Heart left ventricle (tissue), 16 donors: ENCODE measurements at regions not wholly inside any gene's neighbourhood (a gene's known extent, or its start where the extent isn't known, plus 50 kb on each side); places are given as distances from the start of the nearest gene placed in this dataset.

ENCODE experiments used
- ATAC-seq, 4 donors: fragments of 200-7000 bp; cut with Tn5 transposase; one replicate each; pipeline ENCODE4 v1.9.1; 2020 to 2022; ENCODE audit warnings: moderate library complexity in 4 of 4, mild to moderate bottlenecking in 3 of 4, moderate number of reproducible peaks in 1 of 4
- DNase-seq, 5 donors: peaks; one replicate each; pipeline ENCODE4 v3.0.0-alpha.2; 2020
- H3K27ac ChIP-seq, 12 donors: fragments of 200-600 bp; sonication (generic) in 4 of 12; one replicate each; pipeline versions ENCODE4 v1.5.0 to v1.8.0; 2016 to 2022; ENCODE audit warnings: mild to moderate bottlenecking in 2 of 12
- H3K27me3 ChIP-seq, 9 donors: fragments of 200-600 bp; sonication (generic) in 2 of 9; one replicate each; pipeline versions ENCODE4 v1.5.1 to v1.8.0; 2016 to 2022; ENCODE audit warnings: mild to moderate bottlenecking in 3 of 9
- H3K36me3 ChIP-seq, 9 donors: fragments of 200-600 bp; sonication (generic) in 2 of 9; one replicate each; pipeline versions ENCODE4 v1.5.0 to v1.8.0; 2018 to 2022; ENCODE audit warnings: mild to moderate bottlenecking in 2 of 9
- H3K4me1 ChIP-seq, 12 donors: fragments of 200-600 bp; sonication (generic) in 4 of 12; one replicate each; pipeline versions ENCODE4 v1.5.0 to v1.8.0; 2016 to 2022; ENCODE audit warnings: mild to moderate bottlenecking in 3 of 12
- H3K4me3 ChIP-seq, 12 donors: fragments of 200-600 bp; sonication (generic) in 4 of 12; one replicate each; pipeline versions ENCODE4 v1.5.0 to v1.8.0; 2017 to 2022; ENCODE audit warnings: mild to moderate bottlenecking in 9 of 12, moderate library complexity in 4 of 12
- H3K9me3 ChIP-seq, 12 donors: fragments of 200-600 bp; sonication (generic) in 4 of 12; one replicate each; pipeline versions ENCODE4 v1.5.0 to v1.8.0; 2016 to 2022; ENCODE audit warnings: mild to moderate bottlenecking in 1 of 12
- POLR2A ChIP-seq, 2 donors: fragments of 450-650 bp; IDR thresholded peaks; one replicate each; pipeline ENCODE4 v1.6.1; 2017; ENCODE audit warnings: antibody characterized with exemption in 2 of 2, mild to moderate bottlenecking in 2 of 2, moderate library complexity in 2 of 2
- WGBS, 4 donors: extraction: QIAGEN DNeasy Blood & Tissue Kit in 2 of 4; methylation state at CpG; one replicate each; pipeline versions ENCODE4 v1.1.5 to v1.1.7; 2013 to 2018; 5-methylcytosine and 5-hydroxymethylcytosine counted together
- intact Hi-C, 10 donors: fragments of 100-400 bp; cut with DNase I; formaldehyde crosslinking; loops; one replicate each; pipeline versions ENCODE4 v1.11.1 to v1.14.2; 2022
- TF ChIP-seq, protein P1 (sequence below), 12 donors: fragments of 200-600 bp; sonication (generic) in 4 of 12; IDR thresholded peaks; one replicate each; pipeline versions ENCODE4 v1.5.0 to v1.8.0; 2018 to 2022; ENCODE audit warnings: antibody characterized with exemption in 12 of 12, mild to moderate bottlenecking in 5 of 12
- donor health status: ischemic (EF 13 %, LVEDD 7.1; RV severe dilation, severe dysfunction).
- donor health status: healthy with polysubstance abuse.
- donor health status: DM: no; HTN: yes; CAD: no.
- donor health status: DM: no; HTN: no; CAD: no.
- donor health status: ischemic (EF 25% LVEDD 6.9; RV normal size, moderate dysfunction).
- donor health status: ischemic (EF 25% LVEDD 5.7; RV mildly dilated, moderate dysfunction).
- donor health status: healthy.
- donor health status: DM: yes; HTN: yes; CAD: no.
- donor health status: ischemic (EF 35%, LVEDD 5.7; RV mildly dilated, moderate dysfunction).
- donor health status: nonischemic (EF 11% LVEDD 7.7; RV severe dilation, severe dysfunction).
- donor health status: DM: yes; HTN: yes; CAD: no.
- donor health status: PGD.
- donor health status: ischemic (EF 29% LVEDD 5.4; RV normal size, mild dysfunction).
- donor health status: nonischemic (EF 23%, LVEDD 6.1; RV moderate dilation, normal function).

DNA sequence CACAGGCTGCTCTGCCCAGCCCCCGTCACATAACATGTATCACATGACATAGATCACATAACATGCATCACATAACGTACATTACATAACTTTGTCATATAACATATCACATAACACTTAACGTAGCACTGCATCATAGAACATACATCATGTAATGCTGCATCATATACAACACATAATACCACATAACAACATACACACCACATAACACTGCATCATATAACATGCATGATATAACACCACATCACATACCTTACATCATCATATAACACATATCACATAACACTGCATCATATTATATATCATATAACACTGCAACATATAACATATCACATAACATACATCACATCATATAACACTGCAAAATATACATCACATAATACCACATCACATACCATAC is 83.8 kb downstream of the AXIN2 start:
- ATAC-seq (no peak), DNase-seq (no peak)
- Histone ChIP-seq H3K4me1 (peaks cover 0 to 14% (median 6%) of the 10 kb centered on the region in 12 donors), H3K27me3 (no peaks in the 10 kb centered on the region), H3K36me3 (no peaks in the 10 kb centered on the region), H3K9me3 (no peaks in the 10 kb centered on the region), H3K27ac (no peak overlapping the region), H3K4me3 (no peak overlapping the region)
- 90 to 97% (median 95%) methylated on average over 3 of the region's 3 CpGs for WGBS, 4 donors
- TF ChIP-seq POLR2A (IDR thresholded peaks at IDR 0.05), result no peak
- TF ChIP-seq, protein P1, sequence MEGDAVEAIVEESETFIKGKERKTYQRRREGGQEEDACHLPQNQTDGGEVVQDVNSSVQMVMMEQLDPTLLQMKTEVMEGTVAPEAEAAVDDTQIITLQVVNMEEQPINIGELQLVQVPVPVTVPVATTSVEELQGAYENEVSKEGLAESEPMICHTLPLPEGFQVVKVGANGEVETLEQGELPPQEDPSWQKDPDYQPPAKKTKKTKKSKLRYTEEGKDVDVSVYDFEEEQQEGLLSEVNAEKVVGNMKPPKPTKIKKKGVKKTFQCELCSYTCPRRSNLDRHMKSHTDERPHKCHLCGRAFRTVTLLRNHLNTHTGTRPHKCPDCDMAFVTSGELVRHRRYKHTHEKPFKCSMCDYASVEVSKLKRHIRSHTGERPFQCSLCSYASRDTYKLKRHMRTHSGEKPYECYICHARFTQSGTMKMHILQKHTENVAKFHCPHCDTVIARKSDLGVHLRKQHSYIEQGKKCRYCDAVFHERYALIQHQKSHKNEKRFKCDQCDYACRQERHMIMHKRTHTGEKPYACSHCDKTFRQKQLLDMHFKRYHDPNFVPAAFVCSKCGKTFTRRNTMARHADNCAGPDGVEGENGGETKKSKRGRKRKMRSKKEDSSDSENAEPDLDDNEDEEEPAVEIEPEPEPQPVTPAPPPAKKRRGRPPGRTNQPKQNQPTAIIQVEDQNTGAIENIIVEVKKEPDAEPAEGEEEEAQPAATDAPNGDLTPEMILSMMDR (IDR thresholded peaks at IDR 0.05), result no peak
- intact Hi-C loops, result loop anchor here in 1 of 10 donors (5.0 kb wide), 1 partner anchor 55 kb away; no protein-coding TSS in a partner anchor

GRCh38 chr17:65474660-65475059 is 86.8 kb downstream of the AXIN2 start:
- H3K27me3 ChIP-seq, result no peaks in the 10 kb centered on the region
- H3K4me1 ChIP-seq, result peaks cover 0 to 17% (median 7%) of the 10 kb centered on the region in 12 donors
- no peak overlapping the region for H3K27ac ChIP-seq
- no peak for TF ChIP-seq POLR2A (IDR thresholded peaks at IDR 0.05)
- TF ChIP-seq, protein P1 (IDR thresholded peaks at IDR 0.05), result no peak
- no peak for DNase-seq
- no peaks in the 10 kb centered on the region for H3K9me3 ChIP-seq
- intact Hi-C loops, result loop anchor here in 1 of 10 donors (5.0 kb wide), 1 partner anchor 58 kb away; no protein-coding TSS in a partner anchor
- no peak overlapping the region for H3K4me3 ChIP-seq
- 86 to 95% (median 92%) methylated on average over 2 of the region's 2 CpGs for WGBS, 4 donors
- no peak for ATAC-seq
- H3K36me3 ChIP-seq, result no peaks in the 10 kb centered on the region

GRCh38 chr17:65473985-65474384 is 87.5 kb downstream of the AXIN2 start:
- H3K27ac ChIP-seq, result no peak overlapping the region
- no peaks in the 10 kb centered on the region for H3K27me3 ChIP-seq
- DNase-seq (no peak), ATAC-seq (no peak)
- no peak for TF ChIP-seq POLR2A (IDR thresholded peaks at IDR 0.05)
- TF ChIP-seq, protein P1 (IDR thresholded peaks at IDR 0.05), result no peak
- no peak overlapping the region for H3K4me3 ChIP-seq
- intact Hi-C loops, result no loop called here
- peaks cover 0 to 17% (median 7%) of the 10 kb centered on the region in 12 donors for H3K4me1 ChIP-seq
- no peaks in the 10 kb centered on the region for H3K9me3 ChIP-seq
- H3K36me3 ChIP-seq, result no peaks in the 10 kb centered on the region

DNA sequence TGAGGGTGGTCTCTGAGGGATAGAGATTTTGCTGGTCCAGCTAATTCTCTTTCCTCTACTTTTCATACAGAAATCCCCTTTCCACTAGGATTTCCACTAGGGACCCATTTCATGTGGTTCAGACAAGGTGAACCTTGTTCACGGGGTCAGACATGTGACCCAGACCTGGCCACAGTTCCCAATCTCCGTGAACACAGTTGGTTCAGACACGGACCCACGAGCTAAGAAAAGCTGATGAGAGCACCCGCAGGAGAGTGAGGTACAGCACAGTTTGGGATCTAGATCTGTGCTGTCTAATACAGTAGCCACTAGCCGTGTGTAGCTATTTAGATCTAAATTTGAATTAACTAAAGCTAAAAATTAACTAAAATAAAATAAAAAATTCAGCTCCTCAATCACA is 88.1 kb downstream of the AXIN2 start:
- TF ChIP-seq, protein P1 (IDR thresholded peaks at IDR 0.05), result no peak
- TF ChIP-seq POLR2A (IDR thresholded peaks at IDR 0.05), result no peak
- DNase-seq, result no peak
- H3K4me1 ChIP-seq, result peaks cover 0 to 17% (median 7%) of the 10 kb centered on the region in 12 donors
- H3K27me3 ChIP-seq, result no peaks in the 10 kb centered on the region
- peak overlapping the region in 2 of 12 donors; percentile 24 to 45 for H3K27ac ChIP-seq
- no peaks in the 10 kb centered on the region for H3K9me3 ChIP-seq
- peak in 3 of 4 donors; percentile 44 to 73 (median 69) for ATAC-seq
- 48 to 57% (median 52%) methylated on average over 6 of the region's 6 CpGs for WGBS, 4 donors
- H3K4me3 ChIP-seq, result no peak overlapping the region
- intact Hi-C loops, result no loop called here
- H3K36me3 ChIP-seq, result no peaks in the 10 kb centered on the region
